ENCODE measurements at regions not wholly inside any gene's neighbourhood (a gene's known extent, or its start where the extent isn't known, plus 50 kb on each side); places are given as distances from the start of the nearest gene placed in this dataset.

GRCh38 chr7:17622451-17622850 lies 317.8 kb downstream of the SNX13 start:
- no TSS peak for BruUV-seq (replicated peaks)
- ChIA-PET CTCF (no interaction called here), POLR2A (ENCODE audit: low non-redundant PET) (no interaction called here)
- Histone ChIP-seq H3K9me3 (ENCODE audit: low read depth, low read length, poor library complexity, severe bottlenecking) (no peaks in the 10 kb centered on the region), H3K4me3 (ENCODE audit: low read depth, low read length, poor library complexity, severe bottlenecking) (no peak overlapping the region), H3K4me1 (ENCODE audit: insufficient read depth, low read length, poor library complexity, severe bottlenecking) (peaks cover 12% of the 10 kb centered on the region), H3K27ac (ENCODE audit: low read depth, low read length, poor library complexity, severe bottlenecking) (no peak overlapping the region), H3K27me3 (replicated peaks; ENCODE audit: insufficient read depth, low read depth, low read length, poor library complexity) (no peaks in the 10 kb centered on the region), H3K36me3 (ENCODE audit: insufficient read depth, low read length, poor library complexity, severe bottlenecking) (no peaks in the 10 kb centered on the region)
- TF ChIP-seq EZH2 (IDR thresholded peaks at IDR 0.05; ENCODE audit: borderline replicate concordance, low read depth, low read length, poor library complexity, severe bottlenecking) = no peak
- TF ChIP-seq, protein P1, sequence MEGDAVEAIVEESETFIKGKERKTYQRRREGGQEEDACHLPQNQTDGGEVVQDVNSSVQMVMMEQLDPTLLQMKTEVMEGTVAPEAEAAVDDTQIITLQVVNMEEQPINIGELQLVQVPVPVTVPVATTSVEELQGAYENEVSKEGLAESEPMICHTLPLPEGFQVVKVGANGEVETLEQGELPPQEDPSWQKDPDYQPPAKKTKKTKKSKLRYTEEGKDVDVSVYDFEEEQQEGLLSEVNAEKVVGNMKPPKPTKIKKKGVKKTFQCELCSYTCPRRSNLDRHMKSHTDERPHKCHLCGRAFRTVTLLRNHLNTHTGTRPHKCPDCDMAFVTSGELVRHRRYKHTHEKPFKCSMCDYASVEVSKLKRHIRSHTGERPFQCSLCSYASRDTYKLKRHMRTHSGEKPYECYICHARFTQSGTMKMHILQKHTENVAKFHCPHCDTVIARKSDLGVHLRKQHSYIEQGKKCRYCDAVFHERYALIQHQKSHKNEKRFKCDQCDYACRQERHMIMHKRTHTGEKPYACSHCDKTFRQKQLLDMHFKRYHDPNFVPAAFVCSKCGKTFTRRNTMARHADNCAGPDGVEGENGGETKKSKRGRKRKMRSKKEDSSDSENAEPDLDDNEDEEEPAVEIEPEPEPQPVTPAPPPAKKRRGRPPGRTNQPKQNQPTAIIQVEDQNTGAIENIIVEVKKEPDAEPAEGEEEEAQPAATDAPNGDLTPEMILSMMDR (conservative IDR thresholded peaks at IDR 0.05; ENCODE audit: low read depth, low read length) = no peak
- intact Hi-C loops (cut with micrococcal nuclease; ENCODE audit: unreplicated experiment) = no loop called here
- DNase-seq (ENCODE audit: low spot score) = no peak

- no peak overlapping the region for H3K27ac ChIP-seq (ENCODE audit: low read depth, low read length, poor library complexity, severe bottlenecking)
- intact Hi-C loops (cut with micrococcal nuclease; ENCODE audit: unreplicated experiment) = no loop called here
Observed at GRCh38 chr7:17623546-17624185, 316.6 kb downstream of the SNX13 start.

GRCh38 chr7:17624379-17624778 lies 315.9 kb downstream of the SNX13 start:
- Histone ChIP-seq H3K4me3 (ENCODE audit: low read depth, low read length, poor library complexity, severe bottlenecking) (no peak overlapping the region), H3K9me3 (ENCODE audit: low read depth, low read length, poor library complexity, severe bottlenecking) (no peaks in the 10 kb centered on the region), H3K4me1 (ENCODE audit: insufficient read depth, low read length, poor library complexity, severe bottlenecking) (peaks cover 12% of the 10 kb centered on the region), H3K27me3 (replicated peaks; ENCODE audit: insufficient read depth, low read depth, low read length, poor library complexity) (no peaks in the 10 kb centered on the region), H3K36me3 (ENCODE audit: insufficient read depth, low read length, poor library complexity, severe bottlenecking) (no peaks in the 10 kb centered on the region), H3K27ac (ENCODE audit: low read depth, low read length, poor library complexity, severe bottlenecking) (no peak overlapping the region)
- DNase-seq (ENCODE audit: low spot score) = no peak
- CTCF ChIA-PET = no interaction called here
- no peak for TF ChIP-seq EZH2 (IDR thresholded peaks at IDR 0.05; ENCODE audit: borderline replicate concordance, low read depth, low read length, poor library complexity, severe bottlenecking)
- TF ChIP-seq, protein P1 (conservative IDR thresholded peaks at IDR 0.05; ENCODE audit: low read depth, low read length) = no peak
- POLR2A ChIA-PET (ENCODE audit: low non-redundant PET) = no interaction called here
- no TSS peak for BruUV-seq (replicated peaks)
- intact Hi-C loops (cut with micrococcal nuclease; ENCODE audit: unreplicated experiment) = no loop called here

More at GRCh38 chr7:17623546-17624185, 316.6 kb downstream of the SNX13 start:
- Histone ChIP-seq H3K4me1 (ENCODE audit: insufficient read depth, low read length, poor library complexity, severe bottlenecking) (peaks cover 12% of the 10 kb centered on the region), H3K36me3 (ENCODE audit: insufficient read depth, low read length, poor library complexity, severe bottlenecking) (no peaks in the 10 kb centered on the region), H3K27me3 (replicated peaks; ENCODE audit: insufficient read depth, low read depth, low read length, poor library complexity) (no peaks in the 10 kb centered on the region), H3K4me3 (ENCODE audit: low read depth, low read length, poor library complexity, severe bottlenecking) (no peak overlapping the region), H3K9me3 (ENCODE audit: low read depth, low read length, poor library complexity, severe bottlenecking) (no peaks in the 10 kb centered on the region)
- no peak for DNase-seq (ENCODE audit: low spot score)
- POLR2A ChIA-PET (ENCODE audit: low non-redundant PET) = no interaction called here
- no peak for TF ChIP-seq EZH2 (IDR thresholded peaks at IDR 0.05; ENCODE audit: borderline replicate concordance, low read depth, low read length, poor library complexity, severe bottlenecking)
- TF ChIP-seq, protein P1 (conservative IDR thresholded peaks at IDR 0.05; ENCODE audit: low read depth, low read length) = no peak
- CTCF ChIA-PET = interaction anchor here (0.6 kb wide), 1 partner anchor 15 kb away, joined by 3 read pairs; no protein-coding TSS in a partner anchor
- BruUV-seq (replicated peaks) = no TSS peak
